GM23338 (cell line): ENCODE measurements at regions not wholly inside any gene's neighbourhood (a gene's known extent, or its start where the extent isn't known, plus 50 kb on each side); places are given as distances from the start of the nearest gene placed in this dataset.

Source experiments
- ATAC-seq: fragments of 200-7000 bp; cut with Tn5 transposase; 3 replicates; pipeline ENCODE4 v1.9.1; 2020
- DNase-seq: peaks from one replicate; pipeline ENCODE4 v3.0.0-alpha.2; 2015; ENCODE audit warnings: low spot score
- H2AFZ ChIP-seq: fragments of 200-600 bp; sonication (generic); 2 replicates; pipeline ENCODE4 v1.8.0; 2016; ENCODE audit warnings: antibody characterized with exemption, mild to moderate bottlenecking, moderate library complexity
- H3F3A ChIP-seq: fragments of 200-600 bp; sonication (generic); replicated peaks from 2 replicates; pipeline ENCODE4 v1.8.0; 2017; ENCODE audit warnings: antibody characterized with exemption, mixed run types, low read depth
- H3K27ac ChIP-seq: fragments of 200-600 bp; sonication (generic); 2 replicates; pipeline ENCODE4 v1.6.1; 2016; ENCODE audit warnings: low read depth
- H3K27me3 ChIP-seq: fragments of 200-600 bp; sonication (generic); 2 replicates; pipeline ENCODE4 v1.8.0; 2016; ENCODE audit warnings: mild to moderate bottlenecking, mixed run types, moderate library complexity; ENCODE audit not compliant: insufficient read depth
- H3K36me3 ChIP-seq: fragments of 200-600 bp; sonication (generic); 2 replicates; pipeline ENCODE4 v1.8.0; 2016; ENCODE audit warnings: mild to moderate bottlenecking; ENCODE audit not compliant: insufficient read depth
- H3K4me1 ChIP-seq: fragments of 200-600 bp; sonication (generic); 2 replicates; pipeline ENCODE4 v1.8.0; 2016; ENCODE audit warnings: mild to moderate bottlenecking, moderate library complexity; ENCODE audit not compliant: insufficient read depth
- H3K4me2 ChIP-seq: fragments of 200-600 bp; sonication (generic); 2 replicates; pipeline ENCODE4 v1.7.1; 2017; ENCODE audit warnings: mixed run types
- H3K4me3 ChIP-seq: fragments of 200-600 bp; sonication (generic); 2 replicates; pipeline ENCODE4 v1.6.1; 2016; ENCODE audit warnings: mixed run types
- H3K79me2 ChIP-seq: fragments of 200-600 bp; sonication (generic); replicated peaks from 2 replicates; pipeline ENCODE4 v1.8.0; 2017; ENCODE audit warnings: mild to moderate bottlenecking; ENCODE audit not compliant: insufficient read depth
- H3K9me2 ChIP-seq: fragments of 200-600 bp; sonication (generic); 2 replicates; pipeline ENCODE4 v1.8.0; 2017; ENCODE audit not compliant: insufficient read depth
- H4K20me1 ChIP-seq: fragments of 200-600 bp; sonication (generic); replicated peaks from 2 replicates; pipeline ENCODE4 v1.8.0; 2017; ENCODE audit warnings: mild to moderate bottlenecking; ENCODE audit not compliant: insufficient read depth
- H3K27ac Mint-ChIP-seq: 2 replicates; pipeline ENCODE4 v1.8.0; 2020; ENCODE audit warnings: inconsistent platforms, mild to moderate bottlenecking, moderate library complexity, mixed read lengths
- H3K27me3 Mint-ChIP-seq: 3 replicates; pipeline ENCODE4 v1.8.0; 2022; ENCODE audit warnings: low read depth, mild to moderate bottlenecking, moderate library complexity, mixed read lengths, inconsistent platforms; ENCODE audit not compliant: insufficient read depth, poor library complexity
- H3K36me3 Mint-ChIP-seq: 3 replicates; pipeline ENCODE4 v1.8.0; 2021; ENCODE audit warnings: low read depth, mild to moderate bottlenecking, inconsistent platforms, moderate library complexity, mixed read lengths
- H3K4me1 Mint-ChIP-seq: 3 replicates; pipeline ENCODE4 v1.8.0; 2020; ENCODE audit warnings: mild to moderate bottlenecking, inconsistent platforms, mixed read lengths
- H3K4me3 Mint-ChIP-seq: 3 replicates; pipeline ENCODE4 v1.8.0; 2021; ENCODE audit warnings: moderate library complexity, mild to moderate bottlenecking, inconsistent platforms, mixed read lengths
- H3K9me3 Mint-ChIP-seq: 3 replicates; pipeline ENCODE4 v1.8.0; 2020; ENCODE audit warnings: moderate library complexity, mild to moderate bottlenecking, inconsistent platforms, mixed read lengths
- CREB1 ChIP-seq: fragments of 250-450 bp; sonication (Bioruptor Pico); IDR thresholded peaks from 2 replicates; pipeline ENCODE4 v1.5.0; 2020; ENCODE audit warnings: low read depth, mild to moderate bottlenecking, moderate library complexity
- ETS1 ChIP-seq: IDR thresholded peaks from 2 replicates; pipeline ENCODE4 v1.6.1; 2016; ENCODE audit warnings: antibody characterized with exemption
- EZH2 ChIP-seq: fragments of 200-600 bp; sonication (generic); IDR thresholded peaks from one replicate; pipeline ENCODE4 v1.8.0; 2017; ENCODE audit warnings: antibody characterized with exemption, mild to moderate bottlenecking, low read depth; ENCODE audit not compliant: unreplicated experiment
- EZH2phosphoT487 ChIP-seq: fragments of 200-600 bp; sonication (generic); IDR thresholded peaks from one replicate; pipeline ENCODE4 v1.8.1; 2018; ENCODE audit warnings: antibody characterized with exemption; ENCODE audit not compliant: unreplicated experiment
- NANOG ChIP-seq: IDR thresholded peaks from 2 replicates; pipeline ENCODE4 v1.6.1; 2016; ENCODE audit warnings: antibody characterized with exemption, borderline replicate concordance
- POLR2AphosphoS5 ChIP-seq: IDR thresholded peaks from 2 replicates; pipeline ENCODE4 v1.6.1; 2016; ENCODE audit warnings: antibody characterized with exemption, low read depth
- REST ChIP-seq: IDR thresholded peaks from one replicate; pipeline ENCODE4 v1.6.1; 2018; ENCODE audit warnings: antibody characterized with exemption; ENCODE audit not compliant: unreplicated experiment
- STAT1 ChIP-seq: IDR thresholded peaks from one replicate; pipeline ENCODE4 v1.6.1; 2016; ENCODE audit warnings: antibody characterized with exemption; ENCODE audit not compliant: unreplicated experiment
- ZNF331 ChIP-seq: fragments of 250-450 bp; sonication (Bioruptor Pico); IDR thresholded peaks from 2 replicates; pipeline ENCODE4 v1.5.0; 2020; ENCODE audit warnings: low read depth, mild to moderate bottlenecking, moderate library complexity
- ZNF462 ChIP-seq: fragments of 250-450 bp; sonication (Bioruptor Pico); IDR thresholded peaks from 2 replicates; pipeline ENCODE4 v1.5.0; 2020; ENCODE audit warnings: mild to moderate bottlenecking, moderate library complexity
- TF ChIP-seq, protein P1 (sequence below), 2 experiments: fragments of 200-600 bp in 1 of 2; sonication (generic) in 1 of 2; conservative IDR thresholded peaks; 2 replicates each; pipeline versions ENCODE4 v1.5.1 to v1.6.1; 2016 to 2017; ENCODE audit warnings: antibody characterized with exemption in 2 of 2, low read depth in 2 of 2, mild to moderate bottlenecking in 2 of 2, moderate library complexity in 1 of 2

GRCh38 chr4:126916626-126917140 is 716.1 kb upstream of the INTU start:
- ATAC-seq, result no peak
- H3K79me2 ChIP-seq, result no peaks in the 10 kb centered on the region
- DNase-seq, result no peak
- TF ChIP-seq EZH2phosphoT487, result no peak
- TF ChIP-seq EZH2, result no peak
- no peak for TF ChIP-seq ZNF331 (CRISPR knock-in tag)
- TF ChIP-seq REST, result no peak
- TF ChIP-seq POLR2AphosphoS5, result no peak
- no peak for TF ChIP-seq NANOG
- TF ChIP-seq ETS1, result no peak
- TF ChIP-seq, protein P1, sequence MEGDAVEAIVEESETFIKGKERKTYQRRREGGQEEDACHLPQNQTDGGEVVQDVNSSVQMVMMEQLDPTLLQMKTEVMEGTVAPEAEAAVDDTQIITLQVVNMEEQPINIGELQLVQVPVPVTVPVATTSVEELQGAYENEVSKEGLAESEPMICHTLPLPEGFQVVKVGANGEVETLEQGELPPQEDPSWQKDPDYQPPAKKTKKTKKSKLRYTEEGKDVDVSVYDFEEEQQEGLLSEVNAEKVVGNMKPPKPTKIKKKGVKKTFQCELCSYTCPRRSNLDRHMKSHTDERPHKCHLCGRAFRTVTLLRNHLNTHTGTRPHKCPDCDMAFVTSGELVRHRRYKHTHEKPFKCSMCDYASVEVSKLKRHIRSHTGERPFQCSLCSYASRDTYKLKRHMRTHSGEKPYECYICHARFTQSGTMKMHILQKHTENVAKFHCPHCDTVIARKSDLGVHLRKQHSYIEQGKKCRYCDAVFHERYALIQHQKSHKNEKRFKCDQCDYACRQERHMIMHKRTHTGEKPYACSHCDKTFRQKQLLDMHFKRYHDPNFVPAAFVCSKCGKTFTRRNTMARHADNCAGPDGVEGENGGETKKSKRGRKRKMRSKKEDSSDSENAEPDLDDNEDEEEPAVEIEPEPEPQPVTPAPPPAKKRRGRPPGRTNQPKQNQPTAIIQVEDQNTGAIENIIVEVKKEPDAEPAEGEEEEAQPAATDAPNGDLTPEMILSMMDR (conservative IDR thresholded peaks at IDR 0.05; ENCODE audit: low read depth in 2 of 2), result no peak
- no peak for TF ChIP-seq ZNF462 (CRISPR knock-in tag)
- TF ChIP-seq CREB1 (CRISPR knock-in tag), result no peak
- TF ChIP-seq STAT1, result no peak
- H3K27me3 ChIP-seq, result no peaks in the 10 kb centered on the region
- H3K27ac Mint-ChIP-seq, result no peak overlapping the region
- no peaks in the 10 kb centered on the region for H3K4me1 Mint-ChIP-seq
- no peaks in the 10 kb centered on the region for H3K9me2 ChIP-seq
- no peaks in the 10 kb centered on the region for H3K9me3 Mint-ChIP-seq
- no peaks in the 10 kb centered on the region for H3K36me3 ChIP-seq
- H4K20me1 ChIP-seq, result no peaks in the 10 kb centered on the region
- no peak overlapping the region; the same call in 1 of the 2 replicates for H2AFZ ChIP-seq
- no peak overlapping the region for H3K4me3 Mint-ChIP-seq
- peaks cover 2% of the 10 kb centered on the region for H3K27me3 Mint-ChIP-seq
- no peaks in the 10 kb centered on the region for H3F3A ChIP-seq
- no peaks in the 10 kb centered on the region for H3K4me1 ChIP-seq
- no peak overlapping the region for H3K27ac ChIP-seq
- peaks cover 3% of the 10 kb centered on the region; the same call in 1 of the 3 replicates for H3K36me3 Mint-ChIP-seq
- H3K4me2 ChIP-seq, result no peak overlapping the region
- no peak overlapping the region for H3K4me3 ChIP-seq
